Adrenal gland (tissue), 9 donors: ENCODE measurements at regions not wholly inside any gene's neighbourhood (a gene's known extent, or its start where the extent isn't known, plus 50 kb on each side); places are given as distances from the start of the nearest gene placed in this dataset.

ENCODE experiments used
- DNase-seq, 7 donors: peaks; one replicate each; pipeline ENCODE4 v3.0.0-alpha.2; 2019 to 2020
- H3K27ac ChIP-seq, 5 donors: fragments of 200-600 bp; sonication (generic) in 4 of 5; 1 replicate in 3 of 5; 2 replicates in 2 of 5; pipeline versions ENCODE4 v1.5.1 to v1.8.0; 2016 to 2020; ENCODE audit warnings: mild to moderate bottlenecking in 1 of 5
- H3K27me3 ChIP-seq: fragments of 200-600 bp; 2 replicates; pipeline ENCODE4 v1.8.0; 2021
- H3K36me3 ChIP-seq, 2 donors: fragments of 200-600 bp; replicated peaks in 1 of 2; 1 replicate in 1 of 2; 2 replicates in 1 of 2; pipeline versions ENCODE4 v1.5.1 to v1.8.0; 2018 to 2022
- H3K4me1 ChIP-seq, 2 donors: fragments of 200-600 bp; replicated peaks in 1 of 2; 1 replicate in 1 of 2; 2 replicates in 1 of 2; pipeline versions ENCODE4 v1.5.1 to v1.8.0; 2018 to 2021
- H3K4me3 ChIP-seq, 4 donors: fragments of 200-600 bp; sonication (generic) in 3 of 4; one replicate each; pipeline ENCODE4 v1.5.1; 2016 to 2018
- H3K9me3 ChIP-seq, 3 donors: fragments of 200-600 bp; sonication (generic) in 1 of 3; replicated peaks in 1 of 3; 1 replicate in 2 of 3; 2 replicates in 1 of 3; pipeline versions ENCODE4 v1.5.1 to v1.8.0; 2016 to 2021
- CTCF ChIP-seq, 6 experiments: fragments of 450-650 bp in 4 of 6; fragments of 200-600 bp in 2 of 6; sonication (generic) in 1 of 6; IDR thresholded peaks; 1 replicate in 5 of 6; 2 replicates in 1 of 6; pipeline versions ENCODE4 v1.5.1 to v1.8.0; 2016 to 2021; ENCODE audit warnings: antibody characterized with exemption in 6 of 6, mild to moderate bottlenecking in 2 of 6, moderate library complexity in 1 of 6
- POLR2A ChIP-seq, 2 donors: fragments of 450-650 bp; IDR thresholded peaks; one replicate each; pipeline ENCODE4 v1.6.1; 2017; ENCODE audit warnings: antibody characterized with exemption in 2 of 2, mild to moderate bottlenecking in 2 of 2, moderate library complexity in 1 of 2
- WGBS, 4 donors: extraction: QIAGEN DNeasy Blood & Tissue Kit in 2 of 4; methylation state at CpG; one replicate each; pipeline versions ENCODE4 v1.1.5 to v1.1.7; 2013 to 2017; 5-methylcytosine and 5-hydroxymethylcytosine counted together
- intact Hi-C, 2 donors: fragments of 100-400 bp; cut with DNase I; formaldehyde crosslinking; loops; one replicate each; pipeline versions ENCODE4 v1.14.1 to v1.15.0; 2022 to 2023
- donor health status: healthy with polysubstance abuse.
- donor health status: Bipolar disorder and iron deficiency.
- donor health status: DM: yes; HTN: yes; CAD: no.
- donor health status: DM: no; HTN: no; CAD: no.
- donor health status: DM: no; HTN: no; CAD: no.

GRCh38 chr4:179817317-179817716 is 2375.1 kb upstream of the AGA start:
- Histone ChIP-seq H3K27ac (no peak overlapping the region), H3K36me3 (no peaks in the 10 kb centered on the region), H3K27me3 (no peaks in the 10 kb centered on the region), H3K9me3 (no peaks in the 10 kb centered on the region), H3K4me3 (no peak overlapping the region), H3K4me1 (no peaks in the 10 kb centered on the region)
- intact Hi-C loops = no loop called here
- TF ChIP-seq POLR2A (IDR thresholded peaks at IDR 0.05) = no peak
- no peak for TF ChIP-seq CTCF (IDR thresholded peaks at IDR 0.05)
- WGBS, 4 donors = 67 to 74% (median 68%) methylated on average over 8 of the region's 8 CpGs
- DNase-seq = no peak

GRCh38 chr4:179823342-179823741 is 2381.1 kb upstream of the AGA start:
- TF ChIP-seq CTCF (IDR thresholded peaks at IDR 0.05) (no peak), POLR2A (IDR thresholded peaks at IDR 0.05) (no peak)
- intact Hi-C loops = no loop called here
- Histone ChIP-seq H3K9me3 (no peaks in the 10 kb centered on the region), H3K36me3 (no peaks in the 10 kb centered on the region), H3K27me3 (no peaks in the 10 kb centered on the region), H3K27ac (no peak overlapping the region), H3K4me3 (no peak overlapping the region), H3K4me1 (no peaks in the 10 kb centered on the region)
- DNase-seq = no peak
- 39 to 60% (median 47%) methylated on average over 2 of the region's 2 CpGs for WGBS, 4 donors

- WGBS, 4 donors = 76 to 91% (median 82%) methylated on average over 4 of the region's 4 CpGs
- Histone ChIP-seq H3K4me1 (no peaks in the 10 kb centered on the region), H3K27me3 (no peaks in the 10 kb centered on the region), H3K9me3 (no peaks in the 10 kb centered on the region), H3K4me3 (no peak overlapping the region), H3K27ac (no peak overlapping the region), H3K36me3 (no peaks in the 10 kb centered on the region)
- TF ChIP-seq CTCF (IDR thresholded peaks at IDR 0.05) (no peak), POLR2A (IDR thresholded peaks at IDR 0.05) (no peak)
- no peak for DNase-seq
- intact Hi-C loops = no loop called here
Observed at GRCh38 chr4:179831274-179831673, 2389.0 kb upstream of the AGA start.

- DNase-seq = no peak
- H3K27me3 ChIP-seq = no peaks in the 10 kb centered on the region
- H3K4me3 ChIP-seq = no peak overlapping the region
- 80 to 84% (median 83%) methylated on average over 11 of the region's 11 CpGs for WGBS, 4 donors
- H3K27ac ChIP-seq = no peak overlapping the region
- H3K9me3 ChIP-seq = no peaks in the 10 kb centered on the region
- no peak for TF ChIP-seq POLR2A (IDR thresholded peaks at IDR 0.05)
- no peak for TF ChIP-seq CTCF (IDR thresholded peaks at IDR 0.05)
- intact Hi-C loops = no loop called here
- no peaks in the 10 kb centered on the region for H3K4me1 ChIP-seq
- H3K36me3 ChIP-seq = no peaks in the 10 kb centered on the region
Observed at GRCh38 chr4:179836179-179837075, 2394.2 kb upstream of the AGA start.
